ENCODE measurements at regions not wholly inside any gene's neighbourhood (a gene's known extent, or its start where the extent isn't known, plus 50 kb on each side); places are given as distances from the start of the nearest gene placed in this dataset.

GRCh38 chr7:19327018-19327417 lies 181.8 kb upstream of the FERD3L start:
- TF ChIP-seq POLR2A (IDR thresholded peaks at IDR 0.05), result no peak
- TF ChIP-seq, protein P1, sequence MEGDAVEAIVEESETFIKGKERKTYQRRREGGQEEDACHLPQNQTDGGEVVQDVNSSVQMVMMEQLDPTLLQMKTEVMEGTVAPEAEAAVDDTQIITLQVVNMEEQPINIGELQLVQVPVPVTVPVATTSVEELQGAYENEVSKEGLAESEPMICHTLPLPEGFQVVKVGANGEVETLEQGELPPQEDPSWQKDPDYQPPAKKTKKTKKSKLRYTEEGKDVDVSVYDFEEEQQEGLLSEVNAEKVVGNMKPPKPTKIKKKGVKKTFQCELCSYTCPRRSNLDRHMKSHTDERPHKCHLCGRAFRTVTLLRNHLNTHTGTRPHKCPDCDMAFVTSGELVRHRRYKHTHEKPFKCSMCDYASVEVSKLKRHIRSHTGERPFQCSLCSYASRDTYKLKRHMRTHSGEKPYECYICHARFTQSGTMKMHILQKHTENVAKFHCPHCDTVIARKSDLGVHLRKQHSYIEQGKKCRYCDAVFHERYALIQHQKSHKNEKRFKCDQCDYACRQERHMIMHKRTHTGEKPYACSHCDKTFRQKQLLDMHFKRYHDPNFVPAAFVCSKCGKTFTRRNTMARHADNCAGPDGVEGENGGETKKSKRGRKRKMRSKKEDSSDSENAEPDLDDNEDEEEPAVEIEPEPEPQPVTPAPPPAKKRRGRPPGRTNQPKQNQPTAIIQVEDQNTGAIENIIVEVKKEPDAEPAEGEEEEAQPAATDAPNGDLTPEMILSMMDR (IDR thresholded peaks at IDR 0.05), result no peak

All from breast epithelium (tissue), 3 donors.